ENCODE measurements at regions not wholly inside any gene's neighbourhood (a gene's known extent, or its start where the extent isn't known, plus 50 kb on each side); places are given as distances from the start of the nearest gene placed in this dataset.

DNA sequence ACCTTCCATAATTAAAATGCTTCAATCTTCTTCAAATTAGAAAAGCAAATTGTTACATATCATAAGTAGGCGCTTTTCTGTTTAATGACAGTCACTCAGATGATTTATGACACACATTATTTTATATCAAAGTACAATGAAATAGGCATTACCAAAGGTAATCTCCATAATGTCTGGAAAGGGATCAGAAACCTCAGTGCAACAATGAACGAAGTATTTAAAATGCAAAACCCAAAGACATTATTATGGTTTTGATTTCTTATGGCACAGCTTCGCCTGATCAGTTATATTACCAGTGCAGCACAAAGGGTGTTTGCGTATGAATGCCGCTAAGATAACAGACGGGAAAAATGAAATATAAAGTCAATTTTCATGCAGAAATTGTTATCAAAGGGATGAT is 162.2 kb upstream of the MEIS1 start:
- no peak overlapping the region for H3K4me3 ChIP-seq
- DNase-seq, result no peak

DNA sequence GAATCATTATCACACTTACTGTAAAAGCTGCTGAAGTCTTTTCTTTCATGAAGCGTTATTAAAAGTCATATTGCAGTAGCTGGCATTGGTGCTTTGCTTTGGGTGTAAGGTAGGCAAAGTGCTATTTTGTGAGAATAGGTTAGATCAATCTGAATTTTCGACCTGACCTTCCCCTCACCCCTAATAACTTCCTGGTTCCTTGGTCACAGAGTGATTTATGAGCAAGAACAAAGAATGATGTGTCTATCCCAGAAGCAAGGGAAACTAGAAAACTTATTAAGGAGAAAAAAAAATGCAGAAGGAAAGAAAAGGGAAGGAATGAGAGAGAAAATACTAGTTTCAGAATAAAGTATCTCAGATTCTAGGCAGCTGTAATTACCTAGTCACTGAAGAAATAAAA is 163.1 kb upstream of the MEIS1 start:
- ATAC-seq, result no peak
- Histone ChIP-seq H3K4me3 (no peak overlapping the region), H3K4me1 (no peaks in the 10 kb centered on the region), H3K36me3 (no peaks in the 10 kb centered on the region), H3K27ac (no peak overlapping the region), H3K9me3 (no peaks in the 10 kb centered on the region), H3K27me3 (no peaks in the 10 kb centered on the region)
- intact Hi-C loops (cut with DNase I; ENCODE audit: low total_unique reads) (no loop called here), in situ Hi-C loops (cut with MboI; ENCODE audit: low sequenced_read_pairs in 4 of 4) (no loop called here)
- no peak for TF ChIP-seq POLR2A (IDR thresholded peaks at IDR 0.05)
- TF ChIP-seq, protein P1, sequence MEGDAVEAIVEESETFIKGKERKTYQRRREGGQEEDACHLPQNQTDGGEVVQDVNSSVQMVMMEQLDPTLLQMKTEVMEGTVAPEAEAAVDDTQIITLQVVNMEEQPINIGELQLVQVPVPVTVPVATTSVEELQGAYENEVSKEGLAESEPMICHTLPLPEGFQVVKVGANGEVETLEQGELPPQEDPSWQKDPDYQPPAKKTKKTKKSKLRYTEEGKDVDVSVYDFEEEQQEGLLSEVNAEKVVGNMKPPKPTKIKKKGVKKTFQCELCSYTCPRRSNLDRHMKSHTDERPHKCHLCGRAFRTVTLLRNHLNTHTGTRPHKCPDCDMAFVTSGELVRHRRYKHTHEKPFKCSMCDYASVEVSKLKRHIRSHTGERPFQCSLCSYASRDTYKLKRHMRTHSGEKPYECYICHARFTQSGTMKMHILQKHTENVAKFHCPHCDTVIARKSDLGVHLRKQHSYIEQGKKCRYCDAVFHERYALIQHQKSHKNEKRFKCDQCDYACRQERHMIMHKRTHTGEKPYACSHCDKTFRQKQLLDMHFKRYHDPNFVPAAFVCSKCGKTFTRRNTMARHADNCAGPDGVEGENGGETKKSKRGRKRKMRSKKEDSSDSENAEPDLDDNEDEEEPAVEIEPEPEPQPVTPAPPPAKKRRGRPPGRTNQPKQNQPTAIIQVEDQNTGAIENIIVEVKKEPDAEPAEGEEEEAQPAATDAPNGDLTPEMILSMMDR (IDR thresholded peaks at IDR 0.05 in 4 of 5, conservative IDR thresholded peaks at IDR 0.05 in 1 of 5), result no peak
- DNase-seq, result no peak

More for the DNA sequence above, 162.2 kb upstream of the MEIS1 start:
- H3K9me3 ChIP-seq, result no peaks in the 10 kb centered on the region
- TF ChIP-seq POLR2A (IDR thresholded peaks at IDR 0.05), result no peak
- TF ChIP-seq, protein P1 (IDR thresholded peaks at IDR 0.05 in 4 of 5, conservative IDR thresholded peaks at IDR 0.05 in 1 of 5), result no peak
- ATAC-seq, result no peak
- no peak overlapping the region for H3K27ac ChIP-seq
- H3K27me3 ChIP-seq, result no peaks in the 10 kb centered on the region
- intact Hi-C loops (cut with DNase I; ENCODE audit: low total_unique reads) (no loop called here), in situ Hi-C loops (cut with MboI; ENCODE audit: low sequenced_read_pairs in 4 of 4) (no loop called here)
- no peaks in the 10 kb centered on the region for H3K36me3 ChIP-seq
- H3K4me1 ChIP-seq, result no peaks in the 10 kb centered on the region

DNA sequence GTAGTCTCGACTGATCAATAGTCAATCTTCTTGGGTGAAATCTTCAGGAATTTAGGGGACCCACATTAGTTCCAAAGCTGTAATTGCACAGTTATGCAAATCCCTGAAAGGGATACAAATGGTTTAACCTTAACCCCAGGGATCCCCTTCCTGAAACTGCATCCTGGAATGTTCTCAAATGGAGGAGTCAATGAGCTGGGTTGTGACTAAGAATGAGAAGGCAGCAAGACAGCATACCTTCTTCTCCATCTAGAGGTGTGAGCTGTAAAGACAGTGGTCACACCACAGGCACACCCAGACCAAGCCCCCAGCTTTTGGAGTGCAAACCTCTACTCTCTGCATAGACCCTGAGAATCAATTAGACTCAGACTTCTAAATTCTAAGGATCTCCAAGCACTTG is 164.7 kb upstream of the MEIS1 start:
- no peak for TF ChIP-seq POLR2A (IDR thresholded peaks at IDR 0.05)
- TF ChIP-seq, protein P1 (IDR thresholded peaks at IDR 0.05 in 4 of 5, conservative IDR thresholded peaks at IDR 0.05 in 1 of 5), result no peak
- Histone ChIP-seq H3K27me3 (no peaks in the 10 kb centered on the region), H3K4me3 (no peak overlapping the region), H3K36me3 (no peaks in the 10 kb centered on the region), H3K4me1 (no peaks in the 10 kb centered on the region), H3K27ac (no peak overlapping the region), H3K9me3 (no peaks in the 10 kb centered on the region)
- in situ Hi-C loops (cut with MboI; ENCODE audit: low sequenced_read_pairs in 4 of 4) (no loop called here), intact Hi-C loops (cut with DNase I; ENCODE audit: low total_unique reads) (no loop called here)
- no peak for ATAC-seq
- DNase-seq, result no peak

DNA sequence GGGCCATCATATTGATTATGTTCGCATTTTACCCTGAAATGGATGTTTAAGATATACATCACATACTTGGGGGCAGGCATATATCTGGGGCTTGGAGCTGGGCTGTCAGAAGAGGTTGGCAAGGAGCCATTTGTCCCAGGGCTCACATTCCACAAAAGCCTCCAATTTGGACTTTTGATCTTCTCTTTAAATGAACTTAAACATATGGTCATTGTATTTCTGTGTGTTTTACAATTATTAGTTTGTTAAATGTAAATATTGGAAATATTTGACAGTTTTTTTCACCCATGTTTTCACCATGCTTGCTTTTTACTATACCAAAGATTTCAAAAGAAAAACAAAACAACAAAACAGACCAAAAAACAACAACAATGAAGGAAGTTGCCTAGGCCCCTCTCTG is 165.8 kb upstream of the MEIS1 start:
- intact Hi-C loops (cut with DNase I; ENCODE audit: low total_unique reads) (no loop called here), in situ Hi-C loops (cut with MboI; ENCODE audit: low sequenced_read_pairs in 4 of 4) (no loop called here)
- Histone ChIP-seq H3K9me3 (no peaks in the 10 kb centered on the region), H3K36me3 (no peaks in the 10 kb centered on the region), H3K27me3 (no peaks in the 10 kb centered on the region), H3K4me3 (no peak overlapping the region), H3K27ac (no peak overlapping the region), H3K4me1 (no peaks in the 10 kb centered on the region)
- no peak for ATAC-seq
- TF ChIP-seq, protein P1 (IDR thresholded peaks at IDR 0.05 in 4 of 5, conservative IDR thresholded peaks at IDR 0.05 in 1 of 5), result no peak
- TF ChIP-seq POLR2A (IDR thresholded peaks at IDR 0.05), result no peak
- no peak for DNase-seq

GRCh38 chr2:66268756-66269155 is 166.2 kb upstream of the MEIS1 start:
- DNase-seq (no peak), ATAC-seq (no peak)
- Histone ChIP-seq H3K4me1 (no peaks in the 10 kb centered on the region), H3K27ac (no peak overlapping the region), H3K9me3 (no peaks in the 10 kb centered on the region), H3K4me3 (no peak overlapping the region), H3K27me3 (no peaks in the 10 kb centered on the region), H3K36me3 (no peaks in the 10 kb centered on the region)
- in situ Hi-C loops (cut with MboI; ENCODE audit: low sequenced_read_pairs in 4 of 4), result no loop called here
- intact Hi-C loops (cut with DNase I; ENCODE audit: low total_unique reads), result no loop called here
- TF ChIP-seq, protein P1 (IDR thresholded peaks at IDR 0.05 in 4 of 5, conservative IDR thresholded peaks at IDR 0.05 in 1 of 5), result no peak
- TF ChIP-seq POLR2A (IDR thresholded peaks at IDR 0.05), result no peak
